GM12878 (cell line): ENCODE measurements at regions not wholly inside any gene's neighbourhood (a gene's known extent, or its start where the extent isn't known, plus 50 kb on each side); places are given as distances from the start of the nearest gene placed in this dataset.

ENCODE experiments used
- ATAC-seq: fragments of 200-7000 bp; cut with Tn5 transposase; 3 replicates; pipeline ENCODE4 v1.9.1; 2020; ENCODE audit warnings: mild to moderate bottlenecking, moderate library complexity
- BruUV-seq: library from RNA; stranded (reverse); fragments of 400-500 nt; replicated peaks from 2 replicates; lab custom pipeline; 2021; lab: Mats Ljungman, UMichigan
- CTCF ChIA-PET: fragments of 300-600 bp; sonication (Branson Sonifier 250); formaldehyde crosslinking; extraction: SDS; loops from one replicate; lab custom pipeline; 2021; ENCODE audit warnings: inconsistent platforms; lab: Yijun Ruan, JAX
- POLR2A ChIA-PET: fragments of 350-600 bp; formaldehyde crosslinking; extraction: SDS; loops from one replicate; lab custom pipeline; 2021; ENCODE audit warnings: inconsistent platforms; lab: Charles Lee
- RAD21 ChIA-PET: fragments of 300-600 bp; sonication (Branson Sonifier 250); formaldehyde crosslinking; loops from one replicate; lab custom pipeline; 2023; ENCODE audit warnings: antibody characterized with exemption; ENCODE audit not compliant: unreplicated experiment; lab: Charles Lee
- SMC1A ChIA-PET: fragments of 300-600 bp; sonication (Branson Sonifier 250); formaldehyde crosslinking; loops from one replicate; lab custom pipeline; 2023; ENCODE audit not compliant: unreplicated experiment, uncharacterized antibody; lab: Charles Lee
- DNase-seq: peaks from one replicate; pipeline ENCODE4 v3.0.0-alpha.2; 2011; ENCODE audit warnings: low read depth, low spot score
- FAIRE-seq: peaks from 3 replicates; lab custom pipeline; 2011; peaks lifted over from hg19 to GRCh38; lab: Jason Lieb, UNC
- H2AFZ ChIP-seq: 2 replicates; pipeline ENCODE4 v1.6.0; 2011; ENCODE audit warnings: low read depth, low read length, control low read depth; ENCODE audit not compliant: control insufficient read depth
- H3K27ac ChIP-seq: 2 replicates; pipeline ENCODE4 v1.5.1; 2011; ENCODE audit warnings: control low read depth; ENCODE audit not compliant: control insufficient read depth, insufficient read depth
- H3K27me3 ChIP-seq, 2 experiments: replicated peaks in 1 of 2; 2 replicates each; pipeline versions ENCODE4 v1.6.0 to v1.6.1; 2011; ENCODE audit warnings: low read length in 1 of 2; ENCODE audit not compliant: control insufficient read depth in 2 of 2, insufficient read depth in 2 of 2
- H3K36me3 ChIP-seq, 2 experiments: 2 replicates each; pipeline ENCODE4 v1.5.1; 2011; ENCODE audit warnings: low read length in 1 of 2; ENCODE audit not compliant: control insufficient read depth in 2 of 2, insufficient read depth in 2 of 2
- H3K4me1 ChIP-seq: 2 replicates; pipeline ENCODE4 v1.6.1; 2011; ENCODE audit warnings: mild to moderate bottlenecking, low read length, moderate library complexity, mixed read lengths; ENCODE audit not compliant: control insufficient read depth, insufficient read depth
- H3K4me2 ChIP-seq: 2 replicates; pipeline ENCODE4 v1.6.0; 2011; ENCODE audit warnings: control low read depth; ENCODE audit not compliant: control insufficient read depth, insufficient read depth
- H3K4me3 ChIP-seq: fragments of 200-600 bp; sonication (generic); 2 replicates; pipeline ENCODE4 v1.5.1; 2016
- H3K79me2 ChIP-seq: 2 replicates; pipeline ENCODE4 v1.6.0; 2011; ENCODE audit warnings: low read length; ENCODE audit not compliant: control insufficient read depth, insufficient read depth
- H3K9ac ChIP-seq: 2 replicates; pipeline ENCODE4 v1.8.0; 2011; ENCODE audit warnings: low read length, control low read depth, mixed read lengths; ENCODE audit not compliant: control insufficient read depth, insufficient read depth
- H3K9me3 ChIP-seq: replicated peaks from 3 replicates; pipeline ENCODE4 v1.5.1; 2011; ENCODE audit warnings: mild to moderate bottlenecking, low read length; ENCODE audit not compliant: control insufficient read depth, insufficient read depth
- H4K20me1 ChIP-seq: 2 replicates; pipeline ENCODE4 v1.6.0; 2011; ENCODE audit not compliant: control insufficient read depth, insufficient read depth
- ATF7 ChIP-seq: fragments of 450-650 bp; IDR thresholded peaks from 2 replicates; pipeline ENCODE4 v1.6.1; 2016; ENCODE audit warnings: low read depth, mild to moderate bottlenecking
- BHLHE40 ChIP-seq, 2 experiments: fragments of 450-650 bp in 1 of 2; IDR thresholded peaks; 2 replicates each; pipeline ENCODE4 v1.6.1; 2011 to 2017; ENCODE audit warnings: low read depth in 2 of 2, borderline replicate concordance in 1 of 2, improper control_type of control experiment in 1 of 2, low read length in 1 of 2, mild to moderate bottlenecking in 1 of 2
- CBFB ChIP-seq: IDR thresholded peaks from 2 replicates; pipeline ENCODE4 v1.6.1; 2016; ENCODE audit warnings: antibody characterized with exemption, low read depth
- CREB1 ChIP-seq: IDR thresholded peaks from 2 replicates; pipeline ENCODE4 v1.6.1; 2012; ENCODE audit warnings: low read depth, mild to moderate bottlenecking, inconsistent platforms
- DPF2 ChIP-seq: fragments of 450-650 bp; IDR thresholded peaks from 2 replicates; pipeline ENCODE4 v1.6.1; 2017; ENCODE audit warnings: mild to moderate bottlenecking
- EP300 ChIP-seq, 2 experiments: fragments of 150-350 bp in 1 of 2; IDR thresholded peaks; 2 replicates each; pipeline ENCODE4 v1.6.1; 2011 to 2012; ENCODE audit warnings: low read depth in 2 of 2, low read length in 2 of 2, borderline replicate concordance in 1 of 2, improper control_type of control experiment in 1 of 2, inconsistent platforms in 1 of 2; ENCODE audit not compliant: control insufficient read depth in 1 of 2
- HDGF ChIP-seq: fragments of 450-650 bp; IDR thresholded peaks from 2 replicates; pipeline ENCODE4 v1.6.1; 2016; ENCODE audit warnings: antibody characterized with exemption
- IKZF1 ChIP-seq: fragments of 450-650 bp; conservative IDR thresholded peaks from 2 replicates; pipeline ENCODE4 v1.6.1; 2017; ENCODE audit warnings: antibody characterized with exemption, mild to moderate bottlenecking
- IKZF2 ChIP-seq, 2 experiments: fragments of 450-650 bp; IDR thresholded peaks; 2 replicates each; pipeline ENCODE4 v1.6.1; 2017; ENCODE audit warnings: mild to moderate bottlenecking in 2 of 2, moderate library complexity in 2 of 2
- JUNB ChIP-seq: IDR thresholded peaks from 2 replicates; pipeline ENCODE4 v1.6.1; 2016; ENCODE audit warnings: antibody characterized with exemption, mild to moderate bottlenecking
- MEF2B ChIP-seq: fragments of 450-650 bp; IDR thresholded peaks from 2 replicates; pipeline ENCODE4 v1.6.1; 2018; ENCODE audit warnings: mild to moderate bottlenecking, moderate library complexity; ENCODE audit not compliant: partially characterized antibody, poor library complexity, severe bottlenecking
- MXI1 ChIP-seq: fragments of 150-350 bp; IDR thresholded peaks from 2 replicates; pipeline ENCODE4 v1.6.1; 2011; ENCODE audit warnings: low read depth, mild to moderate bottlenecking, inconsistent platforms, low read length, improper control_type of control experiment
- NBN ChIP-seq: fragments of 450-650 bp; IDR thresholded peaks from 2 replicates; pipeline ENCODE4 v1.6.1; 2016
- NFIC ChIP-seq: IDR thresholded peaks from 2 replicates; pipeline ENCODE4 v1.6.1; 2012; ENCODE audit warnings: low read depth, mild to moderate bottlenecking, inconsistent platforms, low read length, moderate library complexity
- NFYA ChIP-seq: IDR thresholded peaks from 2 replicates; pipeline ENCODE4 v1.6.1; 2011; ENCODE audit warnings: low read depth, mild to moderate bottlenecking, low read length, improper control_type of control experiment, borderline replicate concordance
- PAX5 ChIP-seq: IDR thresholded peaks from 2 replicates; pipeline ENCODE4 v1.6.1; 2011; ENCODE audit warnings: low read depth, low read length, borderline replicate concordance
- POLR2AphosphoS2 ChIP-seq: IDR thresholded peaks from 2 replicates; pipeline ENCODE4 v1.6.1; 2011; ENCODE audit warnings: low read depth, mild to moderate bottlenecking, low read length, improper control_type of control experiment, moderate library complexity
- RUNX3 ChIP-seq: IDR thresholded peaks from 2 replicates; pipeline ENCODE4 v1.6.1; 2012; ENCODE audit warnings: low read length, inconsistent platforms
- SMARCA5 ChIP-seq: fragments of 450-650 bp; IDR thresholded peaks from 2 replicates; pipeline ENCODE4 v1.6.1; 2017; ENCODE audit warnings: mild to moderate bottlenecking
- SPI1 ChIP-seq: IDR thresholded peaks from 2 replicates; pipeline ENCODE4 v1.6.1; 2011; ENCODE audit warnings: low read depth, mild to moderate bottlenecking, low read length, moderate library complexity, borderline replicate concordance; ENCODE audit not compliant: insufficient read depth
- ZBED1 ChIP-seq: IDR thresholded peaks from 2 replicates; pipeline ENCODE4 v1.6.1; 2016; ENCODE audit warnings: borderline replicate concordance
- WGBS: methylation state at CpG from one replicate; pipeline ENCODE4 v1.1.6; 2016; ENCODE audit warnings: low lambda C conversion rate; ENCODE audit not compliant: insufficient replicate concordance, insufficient coverage; ENCODE audit errors: missing lambda C conversion rate; 5-methylcytosine and 5-hydroxymethylcytosine counted together
- in situ Hi-C: fragments of 300-500 bp; cut with MboI; formaldehyde crosslinking; loops from 9 replicates; pipeline ENCODE4 v1.14.3; 2018; ENCODE audit warnings: mixed read lengths
- intact Hi-C: fragments of 100-400 bp; cut with micrococcal nuclease; formaldehyde crosslinking; loops from one replicate; pipeline ENCODE4 v1.14.2; 2022; ENCODE audit not compliant: unreplicated experiment
- TF ChIP-seq, protein P1 (sequence below): IDR thresholded peaks from 2 replicates; pipeline ENCODE4 v1.6.1; 2012; ENCODE audit warnings: low read length, inconsistent platforms

DNA sequence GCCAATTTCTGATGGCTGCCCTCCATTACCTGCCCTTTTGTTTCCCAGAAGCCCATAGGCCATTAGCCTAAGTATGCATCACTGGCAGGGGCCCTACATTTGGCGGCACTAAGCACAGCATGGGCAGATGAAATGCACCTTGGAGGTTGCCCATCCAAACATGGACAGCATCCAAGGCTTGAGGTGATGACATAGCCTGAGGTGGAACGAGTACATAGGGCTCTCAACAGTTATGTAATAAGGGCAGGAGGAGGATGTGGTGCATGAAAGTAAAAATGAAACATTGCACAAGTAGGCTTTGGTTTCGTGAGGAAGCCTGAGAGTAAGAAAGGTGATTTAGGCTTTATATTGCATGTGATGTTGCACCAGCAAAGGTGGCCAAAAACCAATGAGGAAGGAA, 148.1 kb downstream of the FAM76B start:
- Histone ChIP-seq H3K4me3 (no peak overlapping the region), H3K4me2 (0 out of 2 replicates have a peak overlapping the region, but pooled peaks have one; percentile 7), H3K27me3 (no peaks in the 10 kb centered on the region), H3K4me1 (peaks cover 9% of the 10 kb centered on the region), H3K36me3 (no peaks in the 10 kb centered on the region), H3K79me2 (no peaks in the 10 kb centered on the region), H3K27ac (no peak overlapping the region), H2AFZ (no peak overlapping the region), H3K9ac (no peak overlapping the region), H3K9me3 (no peaks in the 10 kb centered on the region), H4K20me1 (no peaks in the 10 kb centered on the region)
- RAD21 ChIA-PET = interaction anchor here (0.8 to 1.5 kb wide), 3 partner anchors 64 to 409 kb away, joined by 3 to 5 read pairs (median 4); no protein-coding TSS in a partner anchor
- peak; percentile 60 for DNase-seq
- intact Hi-C loops (no loop called here), in situ Hi-C loops (no loop called here)
- peak; percentile 84 for FAIRE-seq
- 23% methylated on average over 3 of the region's 3 CpGs for WGBS
- SMC1A ChIA-PET = interaction anchor here (0.6 to 1.9 kb wide), 11 partner anchors 19 to 74 kb away, joined by 3 to 11 read pairs (median 4); no protein-coding TSS in a partner anchor
- peak; percentile 100 for ATAC-seq
- peak; percentile 76 for TF ChIP-seq CREB1
- TF ChIP-seq MXI1 = peak; percentile 49; the same call in 1 of the 2 replicates
- 0 out of 2 replicates have a peak, but pooled peaks have one; percentile 18 for TF ChIP-seq NBN
- TF ChIP-seq JUNB = no peak
- TF ChIP-seq SMARCA5 = no peak
- no peak for TF ChIP-seq POLR2AphosphoS2
- no peak for TF ChIP-seq NFYA
- peak; percentile 78 for TF ChIP-seq RUNX3
- peak; percentile 78 for TF ChIP-seq ATF7
- peak; percentile 63; the same call in 1 of the 2 replicates for TF ChIP-seq HDGF
- TF ChIP-seq MEF2B = no peak
- TF ChIP-seq, protein P1, sequence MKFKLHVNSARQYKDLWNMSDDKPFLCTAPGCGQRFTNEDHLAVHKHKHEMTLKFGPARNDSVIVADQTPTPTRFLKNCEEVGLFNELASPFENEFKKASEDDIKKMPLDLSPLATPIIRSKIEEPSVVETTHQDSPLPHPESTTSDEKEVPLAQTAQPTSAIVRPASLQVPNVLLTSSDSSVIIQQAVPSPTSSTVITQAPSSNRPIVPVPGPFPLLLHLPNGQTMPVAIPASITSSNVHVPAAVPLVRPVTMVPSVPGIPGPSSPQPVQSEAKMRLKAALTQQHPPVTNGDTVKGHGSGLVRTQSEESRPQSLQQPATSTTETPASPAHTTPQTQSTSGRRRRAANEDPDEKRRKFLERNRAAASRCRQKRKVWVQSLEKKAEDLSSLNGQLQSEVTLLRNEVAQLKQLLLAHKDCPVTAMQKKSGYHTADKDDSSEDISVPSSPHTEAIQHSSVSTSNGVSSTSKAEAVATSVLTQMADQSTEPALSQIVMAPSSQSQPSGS = peak; percentile 44; the same call in 1 of the 2 replicates
- TF ChIP-seq IKZF1 = 0 out of 2 replicates have a peak, but pooled peaks have one; percentile 32
- peak; percentile 22; the same call in 1 of the 2 replicates for TF ChIP-seq DPF2
- peak in 1 of 2 experiments; percentile 41; a peak in 1 of 4 replicates for TF ChIP-seq EP300 (IDR thresholded peaks at IDR 0.05; ENCODE audit: borderline replicate concordance in 1 of 2, control insufficient read depth in 1 of 2, low read depth in 2 of 2, low read length in 2 of 2)
- TF ChIP-seq IKZF2 (IDR thresholded peaks at IDR 0.05) = 0 out of 4 replicates have a peak, but pooled peaks of 1 of the 2 experiments have one; percentile 29
- no peak; the same call in 1 of the 2 replicates for TF ChIP-seq ZBED1
- peak; percentile 29; the same call in 1 of the 2 replicates for TF ChIP-seq PAX5
- TF ChIP-seq SPI1 = peak; percentile 32; the same call in 1 of the 2 replicates
- TF ChIP-seq NFIC = peak; percentile 36; the same call in 1 of the 2 replicates
- no peak for TF ChIP-seq CBFB
- TF ChIP-seq BHLHE40 (IDR thresholded peaks at IDR 0.05; ENCODE audit: borderline replicate concordance in 1 of 2, low read depth in 2 of 2, low read length in 1 of 2) = peak; percentile 42 to 64; a peak in 1 of 4 replicates
- CTCF ChIA-PET = interaction anchor here (0.5 to 1.4 kb wide), 5 partner anchors 19 to 489 kb away, joined by 3 to 4 read pairs (median 3); no protein-coding TSS in a partner anchor
- POLR2A ChIA-PET = interaction anchor here (0.9 kb wide), 1 partner anchor 53 kb away, joined by 3 read pairs; no protein-coding TSS in a partner anchor
- no TSS peak for BruUV-seq
